GDM1 (cell line): ENCODE measurements at regions not wholly inside any gene's neighbourhood (a gene's known extent, or its start where the extent isn't known, plus 50 kb on each side); places are given as distances from the start of the nearest gene placed in this dataset.
"Not testable (repeated sequence)": the region's sequence is repeated elsewhere in the genome, so short reads cannot be mapped to it uniquely, and the experiment has no call there.

Experiments used
- DNase-seq: peaks from one replicate; lab custom pipeline; 2025; lab: John Stamatoyannopoulos, UW

DNA sequence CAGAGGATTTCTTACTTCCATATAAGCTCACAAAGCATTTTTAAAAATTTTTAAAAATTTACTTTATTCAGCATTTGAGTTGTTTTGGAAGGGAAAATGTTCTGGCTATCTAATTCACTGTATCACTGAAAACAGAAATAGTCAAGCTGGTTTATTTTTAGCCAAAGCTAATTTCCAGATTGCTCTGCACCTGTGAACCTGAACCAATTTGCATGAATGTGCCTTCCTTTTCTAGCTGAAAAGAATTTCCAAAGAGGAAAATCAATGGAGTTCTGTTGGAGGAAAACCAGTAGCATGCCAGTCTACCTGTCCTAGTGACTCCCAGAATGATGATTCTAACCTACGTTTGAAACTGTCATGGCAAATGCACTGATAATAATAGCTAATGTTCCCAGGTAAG lies 134.2 kb upstream of the LIPC start:
- no peak for DNase-seq

DNA sequence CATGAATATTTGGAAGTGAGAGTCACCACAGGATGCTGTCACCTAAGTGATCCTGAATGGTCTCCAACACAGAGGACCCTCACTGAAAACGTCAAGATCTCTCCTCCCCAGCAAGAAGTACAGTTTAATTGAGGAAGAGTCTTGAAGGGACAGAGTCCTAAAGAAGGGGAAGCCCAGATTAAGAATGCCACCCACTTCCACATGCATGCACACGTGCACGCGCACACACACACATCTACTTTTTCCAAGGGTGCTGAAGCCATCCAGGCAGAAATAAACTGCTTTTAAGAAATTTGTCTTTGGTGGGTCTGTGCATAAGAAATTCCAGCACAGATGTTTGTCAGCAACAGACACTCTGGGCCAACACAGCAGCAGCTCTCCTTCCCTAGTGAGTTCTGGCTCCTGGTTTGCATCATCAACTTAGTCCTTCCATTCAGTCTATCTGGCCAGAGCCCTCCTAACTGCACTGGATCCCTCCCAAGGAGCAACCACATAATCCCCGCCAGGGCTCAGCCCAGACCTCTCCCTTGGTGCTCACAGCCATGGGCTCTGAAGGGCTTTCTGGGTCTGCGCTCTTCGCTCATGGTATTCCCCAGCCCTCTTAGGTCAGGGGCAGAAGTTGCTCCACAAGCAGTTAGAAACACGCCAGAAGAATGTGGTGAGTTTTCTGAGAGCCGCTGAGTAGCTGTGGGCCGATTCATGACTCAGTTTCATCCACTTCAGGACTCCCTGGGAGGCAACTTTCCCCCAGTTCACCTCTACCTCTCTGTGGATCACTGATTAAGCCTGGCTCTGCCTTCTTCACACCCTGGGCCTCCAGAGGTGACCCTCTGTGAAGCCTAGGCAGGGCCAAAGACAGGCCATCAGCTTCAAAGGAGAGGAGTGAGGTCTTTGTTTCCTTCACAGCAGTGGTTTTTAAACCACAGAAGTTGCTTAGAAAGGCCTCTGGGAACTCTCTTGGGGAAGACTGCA lies 132.6 kb upstream of the LIPC start:
- DNase-seq: no peak

DNA sequence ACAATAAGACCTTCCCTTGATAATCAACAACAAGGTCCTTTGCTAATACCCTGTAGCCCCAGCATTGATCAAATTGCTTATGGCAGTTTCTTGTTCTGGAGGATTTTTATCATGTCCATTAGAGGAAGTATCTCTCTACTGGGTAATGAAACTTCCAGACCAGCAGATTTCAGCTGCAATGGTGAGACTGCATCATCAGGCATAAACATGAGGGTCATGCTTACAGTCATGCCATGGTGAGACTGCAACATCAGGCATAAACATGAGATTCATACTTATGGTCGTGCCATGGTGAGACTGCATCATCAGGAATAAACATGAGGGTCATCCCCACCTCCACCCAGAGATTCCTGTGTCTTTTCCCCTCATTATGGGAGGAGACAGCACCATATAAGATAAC lies 129.0 kb upstream of the LIPC start:
- DNase-seq: no peak

DNA sequence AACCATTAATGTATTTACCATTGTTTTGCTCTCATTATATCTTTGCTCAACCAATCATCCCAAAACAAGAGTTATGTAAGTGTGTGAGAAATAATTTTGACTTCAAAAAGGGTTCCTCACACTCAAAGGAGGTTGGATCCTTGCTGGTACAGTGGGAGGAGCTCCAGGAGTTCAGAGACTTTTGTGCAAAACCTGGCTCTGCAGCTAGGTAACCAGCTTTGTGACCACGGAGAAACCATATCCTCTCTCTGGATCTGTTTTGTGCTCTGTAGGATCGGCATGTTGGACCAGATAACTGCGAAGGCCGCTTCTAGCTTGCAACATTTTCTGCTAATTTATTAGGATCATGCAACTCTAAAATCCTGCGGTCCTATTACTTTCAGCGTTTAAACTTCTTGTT lies 128.6 kb upstream of the LIPC start:
- no peak for DNase-seq

DNA sequence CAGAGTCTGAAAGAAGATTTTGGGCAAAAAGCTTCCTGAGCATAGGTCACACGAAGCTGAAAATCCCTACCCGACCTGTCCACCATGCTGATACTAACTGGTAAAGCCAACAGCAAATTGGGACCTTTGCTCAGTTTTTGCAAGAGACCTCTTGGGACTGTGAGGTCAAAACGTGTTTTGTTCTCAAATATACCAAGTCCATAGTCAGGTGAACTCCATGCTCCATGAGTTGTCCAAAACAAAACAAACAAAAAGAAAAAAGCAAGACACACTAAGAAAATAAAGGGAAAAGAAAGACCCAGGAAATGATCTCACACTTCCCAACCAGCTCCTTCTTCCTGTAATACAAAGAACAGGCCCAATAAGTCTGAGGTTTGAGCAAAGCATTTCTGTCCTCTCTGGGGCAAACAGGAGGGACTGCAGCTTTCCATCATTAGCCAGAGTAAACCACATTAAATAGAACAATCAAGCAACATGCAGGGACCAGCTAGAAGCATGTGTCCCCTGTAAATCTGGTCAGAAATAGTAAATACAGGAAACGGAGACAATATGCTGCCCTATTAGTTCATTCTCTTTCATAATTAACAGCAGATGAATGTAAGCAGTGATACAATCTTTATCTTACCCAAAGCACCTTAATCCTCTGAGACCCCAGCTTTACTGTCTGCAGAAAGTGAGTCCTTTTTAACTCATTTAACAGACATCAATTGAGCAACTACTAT lies 125.0 kb upstream of the LIPC start:
- DNase-seq: no peak

DNA sequence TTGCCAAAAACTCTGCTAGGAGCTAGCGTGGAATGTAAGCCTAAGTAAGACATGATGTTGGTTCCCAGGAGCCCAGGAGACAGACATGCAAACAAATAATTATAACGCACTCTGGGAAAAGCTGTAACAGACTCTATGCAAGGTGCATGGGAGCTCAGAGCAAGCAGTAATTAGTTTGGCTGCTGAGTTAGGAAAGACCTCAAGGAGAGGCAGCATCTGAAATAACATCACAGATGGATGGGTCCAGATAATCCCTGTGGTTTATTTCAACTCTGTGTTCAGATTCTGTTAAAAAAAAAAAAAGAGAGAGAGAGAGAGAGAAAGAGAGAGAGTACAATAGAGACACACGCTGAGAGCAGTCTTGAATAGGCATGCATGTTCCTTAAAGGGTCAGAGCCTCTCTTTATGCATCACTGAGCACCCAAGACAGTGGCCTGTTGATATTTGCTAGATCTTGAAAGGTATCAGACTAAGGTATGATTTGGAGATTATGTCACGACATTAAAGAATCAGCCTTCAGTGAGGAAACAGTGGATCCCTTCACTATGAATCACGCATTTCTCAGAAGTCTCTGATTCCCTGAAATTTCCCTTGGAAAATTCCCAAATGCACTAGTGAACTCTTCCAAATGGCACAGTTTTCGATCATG lies 124.4 kb upstream of the LIPC start:
- no peak for DNase-seq

DNA sequence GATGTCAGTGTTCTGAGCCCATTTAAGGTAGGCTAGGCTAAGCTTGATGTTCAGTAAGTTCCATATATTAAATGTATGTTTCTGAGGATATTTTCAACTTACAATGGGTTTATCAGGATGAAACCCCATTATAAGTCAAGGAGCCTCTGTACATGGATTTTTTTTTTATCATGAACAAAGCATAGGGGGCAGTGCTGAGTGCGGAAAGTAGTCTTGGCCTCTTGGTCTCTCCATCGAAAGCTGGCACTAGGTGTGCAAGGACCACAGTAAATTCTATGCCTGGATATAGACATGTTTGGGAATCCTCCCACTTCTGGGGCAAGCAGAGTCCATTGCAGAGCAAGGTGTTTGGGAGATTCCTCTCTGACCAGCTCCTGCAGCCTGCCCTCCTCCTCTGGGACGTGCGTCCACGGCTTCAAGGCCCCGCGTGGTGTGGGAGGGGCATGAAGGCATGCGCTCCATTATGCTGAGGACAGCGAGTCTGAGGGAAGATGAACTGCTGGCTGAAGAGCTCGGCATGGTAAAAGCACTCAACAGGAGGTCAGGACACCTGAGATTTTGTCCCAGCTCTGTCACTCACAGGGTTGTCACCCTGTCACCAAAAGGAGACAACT lies 122.9 kb upstream of the LIPC start:
- DNase-seq: no peak

DNA sequence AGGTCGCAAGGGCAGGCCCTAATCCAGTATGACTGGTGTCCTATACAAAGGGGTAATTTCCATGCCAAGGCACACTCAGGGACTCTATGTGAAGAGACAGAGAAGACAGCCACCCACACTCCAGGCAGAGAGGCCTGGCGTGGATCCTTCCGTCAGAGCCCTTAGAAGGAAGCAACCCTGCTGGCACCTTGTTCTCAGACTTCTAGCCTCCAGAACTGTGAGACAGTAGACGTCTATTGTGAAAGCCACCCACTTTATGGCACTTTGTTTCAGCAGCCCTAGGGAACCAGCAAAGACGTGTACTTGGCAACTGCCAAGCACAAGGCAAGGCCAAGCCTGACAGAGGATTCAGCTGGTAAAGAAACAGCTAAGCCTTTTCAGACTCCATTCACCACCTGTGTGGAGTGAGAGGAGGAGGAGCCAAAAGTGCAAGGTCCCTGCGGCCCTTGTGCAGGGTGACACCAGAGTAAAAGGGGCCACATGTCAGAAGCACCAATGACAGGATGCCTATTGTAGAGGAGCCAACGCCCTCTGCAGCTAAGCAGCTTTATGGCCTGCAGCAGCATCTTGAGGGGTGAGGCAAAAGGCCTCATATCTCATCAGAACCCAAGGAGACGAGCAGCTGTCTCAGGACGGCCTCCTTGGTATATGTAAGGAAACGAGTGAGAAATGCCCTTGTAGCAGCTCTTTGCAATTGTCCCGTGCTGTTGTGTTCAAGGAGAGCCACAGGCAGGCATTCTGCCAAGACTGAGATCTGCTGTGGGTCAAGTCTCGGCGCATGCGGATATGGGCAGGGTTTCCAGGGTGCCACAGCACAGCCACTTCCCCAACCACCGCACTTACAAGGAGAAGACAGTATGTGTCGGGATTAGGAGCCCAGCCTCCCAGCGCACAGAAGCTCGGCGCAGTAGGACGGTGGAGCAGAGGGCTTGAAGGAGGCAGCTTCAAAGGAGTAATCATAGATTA lies 121.5 kb upstream of the LIPC start:
- no peak for DNase-seq

DNA sequence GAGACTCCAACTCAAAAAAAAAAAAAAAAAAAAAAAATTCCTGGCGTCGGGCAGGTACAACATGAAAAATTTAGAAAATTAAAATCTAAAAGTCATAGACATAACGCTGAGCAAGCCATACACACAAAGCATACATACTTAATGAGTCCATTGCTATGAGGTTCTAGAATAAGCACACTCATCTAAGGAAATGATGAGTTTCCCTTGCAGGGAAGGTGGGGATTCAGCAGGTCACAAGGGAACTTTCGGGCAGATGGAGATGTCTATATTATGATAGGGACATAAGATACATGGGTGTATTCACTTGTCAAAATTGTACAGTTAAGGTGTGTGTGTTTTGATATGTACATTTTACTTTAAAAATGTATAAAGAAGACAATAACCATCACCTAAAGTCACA lies 120.2 kb upstream of the LIPC start:
- no peak for DNase-seq

DNA sequence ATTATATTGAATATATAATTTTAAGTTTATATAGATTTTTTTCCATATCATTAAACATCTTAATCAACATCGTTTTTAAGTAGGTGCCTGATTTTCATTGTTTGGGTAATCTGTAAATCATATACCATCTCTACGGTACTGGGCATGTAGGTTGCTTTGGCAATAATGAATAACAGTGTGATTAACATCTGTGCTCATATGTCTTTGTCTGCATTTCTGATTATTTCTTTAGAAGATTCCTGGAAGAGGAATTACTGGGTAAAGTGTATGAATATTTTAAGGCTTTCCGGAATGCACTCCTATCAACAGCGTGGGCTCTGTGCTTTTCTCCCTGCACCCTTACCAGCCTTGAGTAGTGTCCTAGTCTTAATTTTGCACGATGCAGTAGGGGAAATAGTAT lies 119.8 kb upstream of the LIPC start:
- no peak for DNase-seq

DNA sequence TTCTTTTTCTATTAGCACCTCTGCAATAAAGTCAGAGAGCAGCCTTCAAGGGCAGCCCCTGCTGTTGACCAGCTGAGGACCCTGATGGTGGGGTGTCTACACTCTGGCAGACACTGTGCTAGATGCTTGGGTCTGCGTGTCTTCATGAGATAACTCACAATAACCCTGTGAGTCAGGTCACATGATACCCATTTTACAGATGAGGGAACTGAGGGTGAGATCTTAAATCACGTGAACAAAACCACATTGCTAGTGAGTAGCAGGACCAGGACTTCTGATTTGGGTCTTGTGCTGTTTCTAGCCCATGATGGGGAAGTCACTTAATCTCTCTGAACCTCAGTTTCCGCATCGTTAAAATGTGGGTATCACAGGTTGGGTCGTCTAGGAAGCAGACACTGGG lies 118.5 kb upstream of the LIPC start:
- no peak for DNase-seq

DNA sequence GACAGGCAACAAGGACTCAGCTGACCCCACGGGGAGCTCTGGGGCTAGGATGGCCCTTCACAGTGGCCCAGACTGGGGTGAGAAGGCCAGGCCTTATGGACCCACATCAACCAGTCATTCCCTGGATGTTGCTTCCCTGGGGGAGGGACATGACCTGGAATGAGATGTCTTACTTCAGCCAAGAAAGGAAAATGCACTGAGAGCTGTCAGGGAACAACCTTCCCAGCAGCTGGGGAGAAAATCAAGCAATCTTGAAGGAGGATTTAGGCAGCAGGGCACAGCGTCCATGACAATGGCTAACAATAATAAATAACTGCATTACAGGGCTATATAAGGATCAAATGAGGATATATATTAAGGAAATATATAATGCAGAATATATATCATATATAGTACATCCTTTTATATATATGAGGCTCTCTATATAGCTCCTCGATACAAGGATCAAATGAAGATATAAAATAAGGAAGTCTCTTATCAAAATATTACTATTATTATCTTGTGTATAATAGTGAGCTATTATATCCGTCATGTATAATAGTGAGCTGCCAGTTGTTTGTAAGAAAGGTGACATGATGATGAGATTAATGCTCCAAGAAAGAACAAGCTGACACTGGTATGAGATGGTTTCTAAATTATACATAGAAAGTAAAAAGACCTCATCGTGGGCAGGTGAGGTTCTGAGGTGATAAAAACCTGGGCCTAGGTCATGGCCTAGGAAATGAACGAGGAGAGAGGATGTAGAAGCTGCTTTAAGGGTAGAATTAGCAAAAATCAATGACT lies 117.8 kb upstream of the LIPC start:
- DNase-seq: no peak

DNA sequence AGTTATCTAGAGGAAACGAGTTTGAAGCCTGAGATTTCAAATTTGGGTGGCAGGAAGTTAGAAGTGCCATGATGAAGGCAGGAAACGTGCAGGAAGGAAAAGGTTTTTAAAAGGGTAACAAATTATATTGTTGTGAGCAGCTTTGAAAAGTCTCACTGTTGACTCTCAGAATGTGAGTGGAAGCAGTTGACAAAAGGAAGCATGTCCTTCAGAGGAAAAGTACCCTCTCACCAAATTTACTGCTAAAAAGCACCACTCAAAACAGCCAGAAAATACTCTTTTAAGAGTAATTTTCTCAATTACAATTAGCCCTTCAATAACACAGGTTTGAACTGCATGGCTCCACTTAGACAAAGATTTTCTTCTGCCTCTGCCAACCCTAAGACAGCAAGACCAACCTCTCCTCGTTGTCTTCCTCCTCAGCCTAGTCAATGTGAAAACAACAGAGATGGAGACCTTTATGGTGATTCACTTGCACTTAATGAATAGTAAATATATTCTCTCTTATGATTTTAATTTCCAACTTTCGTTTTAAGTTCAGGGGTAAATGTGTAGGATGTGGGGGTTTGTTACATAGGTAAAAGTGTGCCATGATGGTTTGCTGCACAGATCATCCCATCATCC lies 117.1 kb upstream of the LIPC start:
- no peak for DNase-seq

DNA sequence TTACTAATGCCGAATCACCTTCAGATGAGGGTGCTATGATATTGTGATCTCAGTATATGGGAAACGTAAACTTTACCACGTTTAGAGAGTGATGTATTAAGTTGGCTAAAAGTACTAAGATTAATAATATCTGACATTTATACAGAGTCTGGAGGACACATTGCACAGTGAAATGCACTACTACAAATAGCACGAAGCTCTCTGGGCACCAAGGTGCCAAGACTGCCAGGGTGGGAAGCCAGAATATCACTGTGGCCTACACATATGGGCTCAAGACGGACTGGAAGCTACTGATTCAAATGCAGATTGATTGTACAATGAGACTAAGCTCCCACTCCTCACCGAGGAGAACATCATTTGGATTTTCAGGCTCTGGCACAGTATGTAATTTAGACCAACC lies 113.3 kb upstream of the LIPC start:
- DNase-seq: no peak

DNA sequence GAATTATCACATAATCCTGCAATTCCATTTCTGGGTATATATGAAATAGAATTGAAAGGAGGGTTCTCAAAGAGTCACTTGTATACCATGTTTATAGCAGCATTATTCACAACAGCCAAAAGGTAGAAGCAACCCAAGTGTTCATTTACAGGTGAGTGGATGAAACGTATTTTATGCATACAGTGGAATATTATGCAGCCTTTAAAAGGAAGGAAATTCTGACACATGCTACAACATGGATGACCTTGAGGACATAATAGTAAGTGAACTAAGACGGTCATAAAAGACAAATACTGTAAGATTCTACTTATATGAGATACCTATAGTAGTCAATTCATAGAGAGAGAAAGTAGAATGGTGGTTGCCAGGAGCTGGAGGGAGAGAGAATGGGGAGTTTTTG lies 110.8 kb upstream of the LIPC start:
- DNase-seq: no peak

DNA sequence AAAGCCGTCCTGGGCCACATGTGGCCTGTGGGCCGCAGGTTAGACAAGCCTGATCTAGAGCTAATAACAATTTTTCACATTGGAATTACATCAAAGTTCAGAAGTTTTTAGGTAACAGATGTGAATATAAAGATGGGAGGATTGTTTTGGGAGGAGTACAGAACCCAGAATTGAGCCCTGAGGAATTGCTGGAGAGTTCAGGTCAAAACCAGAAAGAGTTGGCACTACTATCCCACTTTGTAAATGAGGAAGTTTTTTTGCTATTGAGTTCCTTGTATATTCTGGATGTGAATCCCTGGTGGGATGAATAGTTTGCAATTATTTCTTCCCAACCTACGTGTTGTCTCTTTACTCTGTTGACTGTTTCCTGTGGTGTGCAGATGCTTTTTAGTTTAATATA lies 109.5 kb upstream of the LIPC start:
- DNase-seq: no peak

DNA sequence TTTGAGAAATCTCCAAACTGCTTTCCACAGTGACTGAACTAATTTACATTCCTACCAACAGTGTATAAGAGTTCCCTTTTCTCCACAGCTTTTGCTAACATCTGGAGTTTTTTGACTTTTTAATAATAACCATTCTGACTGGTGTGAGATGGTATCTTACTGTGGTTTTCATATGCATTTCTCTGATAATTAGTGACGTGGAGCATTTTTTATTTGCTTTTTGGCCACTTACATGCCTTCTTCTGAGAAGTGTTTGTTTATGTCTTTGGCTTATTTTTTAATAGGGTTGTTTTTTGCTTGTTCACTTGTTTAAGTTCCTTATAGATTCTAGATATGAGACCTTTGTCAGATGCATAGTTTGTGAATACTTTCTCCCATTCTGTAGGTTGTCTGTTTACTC lies 108.5 kb upstream of the LIPC start:
- not testable (repeated sequence) for DNase-seq

DNA sequence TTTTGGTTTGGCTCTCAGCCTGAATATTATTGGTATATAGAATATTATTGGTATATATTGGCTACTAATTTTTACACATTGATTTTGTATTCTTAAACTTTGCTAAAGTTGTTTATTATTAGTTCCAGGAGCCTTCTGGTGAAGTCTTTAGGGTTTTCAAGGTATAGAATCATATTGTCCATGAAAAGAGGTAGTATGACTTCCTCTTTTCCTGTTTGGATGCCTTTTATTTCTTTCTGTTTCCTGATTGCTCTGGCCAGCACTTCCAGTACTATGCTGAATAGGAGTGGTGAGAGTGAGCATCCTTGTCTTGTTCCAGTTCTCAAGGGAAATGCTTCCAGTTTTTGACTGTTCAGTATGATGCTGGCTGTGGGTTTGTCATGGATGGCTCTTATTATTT lies 107.3 kb upstream of the LIPC start:
- no peak for DNase-seq

DNA sequence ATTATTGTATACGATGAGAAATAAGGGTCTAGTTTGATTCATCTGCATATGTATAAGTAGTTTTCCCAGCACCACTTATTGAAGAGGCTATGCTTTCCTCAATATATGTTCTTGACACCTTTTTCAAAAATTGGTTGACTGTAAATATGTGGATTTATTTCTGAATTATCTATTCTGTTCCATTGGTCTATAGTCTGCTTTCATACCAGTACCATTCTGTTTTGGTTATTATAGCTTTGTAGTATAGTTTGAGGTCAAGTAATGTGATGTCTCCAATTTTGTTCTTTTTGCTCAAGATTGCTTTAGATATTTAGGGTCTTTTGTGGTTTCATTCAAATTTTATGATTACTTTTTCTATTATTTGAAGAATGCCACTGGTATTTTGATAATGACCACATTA lies 103.8 kb upstream of the LIPC start:
- DNase-seq: no peak

DNA sequence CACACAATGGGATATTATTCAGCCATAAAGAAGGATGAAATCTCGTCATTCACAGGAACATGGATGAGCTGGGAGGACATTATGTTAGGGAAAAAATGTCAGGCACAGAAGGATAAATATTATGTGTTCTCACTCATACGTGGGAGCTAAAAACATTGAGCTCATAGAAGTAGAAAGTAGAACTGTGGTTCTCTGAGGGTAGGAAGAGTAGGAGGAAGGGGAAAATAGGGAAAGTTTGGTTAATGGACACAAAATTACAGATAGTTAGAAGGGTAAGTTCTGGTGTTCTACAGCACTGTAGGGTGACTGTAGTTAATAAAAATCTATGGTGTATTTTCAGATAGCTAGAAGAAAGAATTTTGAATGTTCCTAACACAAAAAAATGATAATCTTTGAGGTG lies 102.6 kb upstream of the LIPC start:
- no peak for DNase-seq
